ENCODE measurements at regions not wholly inside any gene's neighbourhood (a gene's known extent, or its start where the extent isn't known, plus 50 kb on each side); places are given as distances from the start of the nearest gene placed in this dataset.

DNA sequence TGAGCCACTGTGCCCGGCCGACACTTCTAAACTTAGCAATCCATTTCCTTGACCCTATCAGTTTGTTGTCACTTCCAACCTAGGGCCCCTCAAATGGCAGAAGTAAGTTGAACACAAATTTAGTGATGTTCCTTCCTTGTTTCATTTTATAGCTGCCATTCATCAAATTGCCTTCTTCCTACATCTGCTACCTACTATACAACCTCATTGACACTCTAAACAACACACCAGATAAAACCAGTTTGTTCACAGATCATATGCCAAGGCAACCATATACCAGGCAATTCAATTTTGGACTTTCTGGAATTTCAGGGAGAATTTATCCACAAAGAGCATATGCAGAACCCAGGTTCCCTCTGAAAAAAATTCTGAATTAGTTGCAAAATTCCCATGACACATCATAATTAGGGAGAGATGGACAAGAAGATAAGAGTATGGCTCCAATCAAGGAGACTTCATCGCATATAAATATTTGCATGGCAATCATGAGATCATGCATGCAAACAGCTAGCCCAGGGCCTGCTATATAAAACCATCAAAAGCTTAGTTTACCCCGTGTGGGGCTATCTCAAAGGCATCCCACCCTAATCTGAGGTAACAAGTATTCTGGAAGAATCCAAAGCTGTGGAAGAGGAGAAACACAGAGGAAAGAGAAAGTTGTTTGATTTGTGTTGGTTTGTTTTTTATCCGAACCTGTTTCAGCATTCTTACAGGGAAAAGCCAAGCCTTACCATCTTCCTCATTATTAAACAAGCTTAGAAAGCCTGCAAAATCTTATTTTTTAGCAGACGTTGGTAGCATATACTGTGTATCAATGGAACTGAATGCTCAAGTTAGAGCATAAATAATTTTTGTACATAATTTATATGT lies 132.8 kb upstream of the TNFAIP3 start:
- DNase-seq (ENCODE audit: low read depth), result peak; percentile 13

DNA sequence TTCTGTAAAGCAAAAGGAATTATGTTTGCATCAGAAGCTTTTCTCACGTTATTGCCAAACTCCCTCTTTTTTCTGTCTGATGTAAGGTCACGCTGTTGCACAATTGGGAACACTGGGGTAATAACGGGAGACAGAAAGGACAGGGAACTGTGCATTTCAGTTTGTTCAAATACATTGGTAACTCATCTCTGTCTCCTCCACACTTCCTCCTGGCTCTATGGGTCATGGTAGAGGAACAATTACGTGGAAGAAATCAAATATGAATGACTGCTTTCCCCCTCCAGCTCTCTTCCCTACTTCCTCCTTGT lies 132.2 kb upstream of the TNFAIP3 start:
- no peak for DNase-seq (ENCODE audit: low read depth)

DNA sequence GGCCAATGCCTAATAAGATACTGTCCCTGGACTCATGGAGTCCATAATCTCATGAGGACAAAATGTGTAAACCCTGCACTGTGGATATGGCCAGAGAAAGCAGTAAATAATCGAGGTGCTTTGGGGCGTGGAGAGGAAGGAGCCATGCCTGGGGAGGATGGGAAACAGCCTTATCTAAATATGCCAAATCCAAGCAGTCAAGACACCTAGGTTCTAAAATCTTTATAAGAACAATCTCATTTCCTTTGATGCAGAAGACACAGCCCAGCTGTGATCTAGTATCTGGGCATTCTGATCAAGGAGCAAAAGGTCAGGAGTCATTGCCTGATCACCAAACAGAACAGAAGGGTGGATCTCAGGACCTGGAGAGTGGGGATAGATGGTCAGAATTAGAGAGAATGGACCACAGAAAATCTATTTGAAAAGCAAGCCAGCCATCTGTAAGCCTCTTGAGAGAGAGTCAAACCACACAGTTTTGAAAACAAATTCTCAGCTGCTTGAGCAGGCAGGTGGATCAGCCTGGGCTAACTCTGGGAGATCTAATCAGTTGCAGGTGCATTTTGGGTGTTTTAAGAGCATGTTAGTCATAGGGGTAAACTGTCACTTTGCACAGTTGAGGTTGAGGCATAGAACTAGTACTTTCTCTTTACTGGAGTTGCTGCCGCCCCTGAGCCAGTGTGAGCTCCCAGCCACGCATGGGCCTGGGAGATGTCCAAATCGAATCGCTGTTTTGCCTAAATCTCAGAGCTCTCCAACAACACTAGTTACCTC lies 130.8 kb upstream of the TNFAIP3 start:
- DNase-seq (ENCODE audit: low read depth), result no peak

DNA sequence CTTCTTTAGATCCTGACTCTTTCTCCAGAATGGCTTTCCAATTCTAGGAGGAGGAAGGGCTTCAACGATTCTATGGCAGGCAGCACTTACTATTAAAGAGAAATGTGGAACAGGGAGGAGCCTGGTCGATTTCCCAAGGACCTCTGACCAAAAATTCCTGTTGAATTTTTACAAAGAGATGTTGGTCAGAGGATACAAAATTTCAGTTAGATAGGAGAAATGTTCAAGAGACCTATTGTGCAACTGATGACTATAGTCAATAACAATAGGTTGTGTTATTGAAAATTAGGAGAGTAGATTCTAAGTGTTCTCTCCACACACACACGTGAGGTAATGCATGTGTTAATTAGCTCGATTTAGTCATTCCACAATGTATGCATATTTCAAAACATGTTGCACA lies 130.1 kb upstream of the TNFAIP3 start:
- no peak for DNase-seq (ENCODE audit: low read depth)

DNA sequence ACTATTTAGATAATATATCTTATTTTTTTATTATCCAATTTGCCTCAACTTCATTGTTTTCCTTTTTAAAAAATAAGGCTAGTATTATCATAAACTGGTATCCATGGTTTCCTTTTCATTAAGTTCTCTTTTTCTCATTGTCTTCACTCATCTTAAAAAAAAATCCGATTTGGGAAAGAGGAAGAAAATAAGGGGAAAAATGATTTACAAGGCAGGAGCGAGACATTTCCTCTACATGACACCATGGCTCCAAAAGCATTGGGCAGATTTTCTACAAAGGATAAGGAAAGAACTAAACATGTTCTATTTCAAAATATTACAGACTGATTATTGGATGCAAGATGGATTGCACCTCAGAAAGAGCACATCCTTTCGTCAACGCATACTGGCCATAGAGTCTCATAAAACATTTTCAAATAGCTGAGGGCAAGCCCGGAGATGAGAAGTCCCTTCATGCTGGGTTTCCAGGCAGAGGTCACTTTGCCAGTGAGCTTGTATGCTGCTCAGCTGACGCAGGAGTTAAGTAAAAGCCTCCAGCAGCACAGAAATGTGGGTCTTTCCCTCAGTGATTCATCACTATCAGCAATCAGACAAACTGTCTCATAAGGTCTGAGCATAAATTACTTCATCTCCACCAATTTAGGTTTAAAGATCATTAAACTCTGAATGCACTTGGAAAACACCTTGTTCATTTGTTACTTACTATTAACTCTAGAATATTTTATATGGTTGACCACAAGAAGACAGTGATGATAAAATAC lies 129.0 kb upstream of the TNFAIP3 start:
- peak; percentile 63 for DNase-seq (ENCODE audit: low read depth)

DNA sequence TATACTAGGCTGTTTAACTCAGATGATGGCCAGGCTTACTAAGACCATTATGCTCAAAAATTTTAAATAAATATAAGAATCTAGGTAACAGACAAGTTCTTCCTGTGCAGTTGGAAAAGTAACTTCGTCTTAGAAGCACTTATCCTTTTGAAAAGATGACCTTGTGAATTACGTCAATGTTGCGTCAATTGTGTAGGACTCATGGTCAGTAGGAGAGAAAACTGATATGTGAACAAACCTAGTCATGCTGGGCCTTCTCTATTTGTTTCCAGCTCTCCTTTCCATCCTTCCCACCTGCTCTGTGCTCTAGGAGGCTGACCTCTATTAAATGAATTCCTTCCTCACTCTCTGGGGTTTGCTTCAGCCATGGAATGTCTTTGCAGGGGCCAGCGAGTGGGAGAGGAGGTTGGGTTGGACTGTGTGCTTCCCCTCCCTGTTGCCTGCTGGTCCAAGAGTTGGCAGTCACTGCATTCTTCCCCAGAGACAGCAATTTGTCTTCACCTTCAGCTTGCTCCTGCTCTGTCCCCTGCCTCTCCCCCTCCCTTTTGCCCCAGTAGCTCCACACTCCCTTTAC lies 128.0 kb upstream of the TNFAIP3 start:
- DNase-seq (ENCODE audit: low read depth), result no peak

DNA sequence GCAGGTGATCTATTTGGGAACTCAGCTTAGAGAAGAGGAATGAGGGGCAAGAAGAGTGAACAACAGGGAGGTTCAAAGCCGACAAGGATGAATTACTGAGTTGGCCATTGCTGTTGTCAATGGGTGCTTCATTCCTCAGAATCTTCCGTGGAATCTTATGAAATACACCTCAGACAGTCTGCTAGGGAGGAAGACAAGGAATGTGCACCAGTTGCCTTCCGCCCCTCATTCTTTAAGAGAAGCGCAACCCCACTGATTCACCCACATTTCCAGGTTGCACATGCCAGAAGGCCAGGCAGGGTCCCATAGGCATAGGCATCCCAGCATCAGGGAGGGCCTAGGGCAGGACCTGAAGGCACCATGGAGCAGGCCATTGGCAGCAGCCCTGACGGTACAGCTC lies 127.5 kb upstream of the TNFAIP3 start:
- no peak for DNase-seq (ENCODE audit: low read depth)

DNA sequence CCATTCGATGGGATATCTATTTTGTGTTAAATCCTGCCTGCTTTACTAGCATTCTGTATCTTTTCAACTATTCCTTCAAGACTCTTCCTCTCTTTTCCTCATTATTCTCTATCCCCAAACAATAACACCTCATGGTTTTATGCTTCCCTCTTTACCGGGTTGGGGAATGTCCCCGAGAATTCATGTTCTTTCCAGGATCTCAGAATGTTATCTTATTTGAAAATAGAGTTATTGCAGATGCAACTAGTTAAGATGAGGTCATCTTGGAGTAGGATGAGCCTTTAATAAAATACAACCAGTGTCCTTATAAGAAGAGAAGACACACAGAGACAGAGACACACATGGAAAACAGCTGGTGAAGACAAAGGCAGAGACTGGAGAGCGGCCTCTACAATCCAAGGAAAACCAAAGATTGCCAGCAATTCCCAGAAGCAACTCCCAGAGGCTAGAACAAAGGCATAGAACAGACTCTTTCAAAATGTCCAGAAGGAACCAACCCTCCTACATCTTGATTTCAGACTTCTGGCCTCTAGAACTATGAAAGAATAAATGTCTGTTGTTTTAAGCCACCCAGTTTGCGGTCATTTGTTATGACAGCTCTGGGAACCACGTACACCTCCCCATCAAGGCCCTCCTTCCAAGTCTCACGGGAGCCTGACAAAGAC lies 126.8 kb upstream of the TNFAIP3 start:
- no peak for DNase-seq (ENCODE audit: low read depth)

DNA sequence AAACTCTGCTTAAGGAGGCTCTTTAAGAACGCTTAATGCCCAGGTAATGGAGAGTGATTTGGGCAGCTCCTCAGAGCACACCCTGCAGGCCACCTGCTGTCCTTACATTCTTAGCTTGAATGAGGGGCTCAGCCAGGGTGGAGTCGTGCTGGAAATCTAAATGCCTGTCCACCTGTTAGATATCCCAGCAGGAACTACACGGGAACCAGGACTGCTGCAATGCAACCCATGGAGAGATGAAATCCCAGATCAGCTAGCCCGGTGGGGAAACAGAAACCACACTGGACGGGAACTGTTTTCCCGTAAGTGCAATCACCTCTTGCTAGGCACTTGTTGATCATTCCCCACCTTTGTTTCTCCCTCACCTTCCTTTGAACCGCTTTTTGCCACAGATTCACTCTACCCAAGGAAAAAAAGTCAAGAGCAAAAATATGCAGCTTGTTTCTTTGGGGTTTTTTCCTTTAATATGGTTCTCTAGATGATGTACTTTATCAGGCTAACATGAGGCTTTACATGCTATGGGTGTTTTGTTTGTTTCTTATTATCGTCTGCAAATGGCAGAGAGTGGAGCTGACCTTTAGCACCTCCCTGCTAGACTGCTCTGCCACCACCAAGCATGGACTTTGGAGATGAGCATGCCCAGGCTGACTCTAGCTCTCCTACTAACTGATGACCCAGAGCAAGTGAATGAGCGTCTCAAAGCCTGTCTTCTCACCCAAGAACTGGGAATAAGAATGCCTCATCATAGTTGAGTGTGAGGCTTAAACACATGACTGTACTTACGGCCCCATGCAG lies 125.9 kb upstream of the TNFAIP3 start:
- no peak for DNase-seq (ENCODE audit: low read depth)

DNA sequence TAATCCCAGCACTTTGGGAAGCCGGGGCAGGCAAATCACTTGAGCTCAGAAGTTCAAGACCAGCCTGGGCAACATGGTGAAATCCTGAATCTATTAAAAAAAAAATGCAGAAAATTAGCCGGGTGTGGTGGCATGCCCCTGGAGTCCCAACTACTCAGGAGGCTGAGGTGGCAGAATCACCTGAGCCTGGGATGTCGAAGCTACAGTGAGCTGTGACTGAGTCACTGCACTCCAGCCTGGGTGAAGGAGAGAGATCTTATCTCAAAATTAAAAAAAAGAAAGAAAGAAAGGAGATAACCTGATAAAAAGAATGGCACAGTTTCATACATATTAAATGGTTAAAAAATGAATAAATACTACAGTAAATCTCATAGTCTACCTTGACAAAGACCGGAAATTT lies 123.6 kb upstream of the TNFAIP3 start:
- no peak for DNase-seq (ENCODE audit: low read depth)

DNA sequence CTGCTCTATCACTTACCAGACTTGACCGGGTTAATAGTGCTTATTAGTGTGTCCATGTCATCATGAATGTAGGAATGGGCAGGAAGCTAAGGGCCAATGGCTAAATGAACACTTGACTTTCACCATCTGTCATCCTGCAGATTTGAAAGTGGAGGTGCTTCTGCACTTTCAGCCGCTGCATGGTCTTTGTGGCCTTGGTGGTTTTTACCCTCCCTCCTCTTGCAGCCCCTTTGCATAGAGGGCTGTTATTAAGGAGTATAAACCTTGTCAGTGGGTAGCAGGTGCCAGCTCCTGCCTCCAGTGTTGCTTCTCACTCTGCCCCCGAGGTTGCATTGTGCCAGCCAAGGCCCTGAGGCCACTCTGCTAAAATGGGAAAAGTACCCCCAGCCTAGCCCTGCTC lies 122.2 kb upstream of the TNFAIP3 start:
- DNase-seq (ENCODE audit: low read depth), result no peak

DNA sequence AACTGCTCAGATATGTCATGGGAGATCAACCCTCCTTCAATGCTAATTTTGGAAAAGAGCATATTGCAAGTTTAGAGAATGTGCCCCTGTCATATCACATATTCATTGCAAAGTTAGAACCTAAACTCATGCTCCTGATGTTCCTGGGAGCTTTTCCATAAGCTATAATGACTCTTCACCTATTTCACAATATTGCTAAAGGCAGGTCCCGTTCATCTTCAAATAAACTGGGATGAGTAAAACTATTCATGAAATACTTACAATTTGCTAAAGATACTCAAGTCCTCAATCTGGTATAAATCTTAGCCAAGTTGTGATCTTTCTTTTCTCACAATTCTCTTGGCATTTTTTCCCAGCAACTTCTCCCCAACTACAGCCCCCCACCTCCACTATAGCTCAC lies 121.7 kb upstream of the TNFAIP3 start:
- no peak for DNase-seq (ENCODE audit: low read depth)

DNA sequence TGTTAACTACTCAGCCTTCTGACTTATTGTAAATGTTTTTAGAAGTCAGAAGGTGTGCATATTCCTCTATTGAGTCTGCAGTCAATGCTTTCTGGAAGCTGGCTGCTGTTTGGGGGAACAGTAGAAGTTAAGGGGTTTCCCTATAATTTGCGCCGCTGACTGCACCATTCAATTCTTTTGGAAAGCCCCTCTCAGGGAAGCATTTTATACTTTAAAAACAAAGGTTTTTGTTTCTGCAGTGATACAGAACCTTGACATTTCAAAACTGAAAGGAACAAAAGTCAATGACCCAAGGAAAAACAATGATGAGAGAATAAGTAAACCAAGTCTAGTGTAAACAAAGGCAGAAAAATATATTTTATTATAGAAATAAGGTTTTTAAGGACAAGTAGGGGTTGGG lies 120.8 kb upstream of the TNFAIP3 start:
- DNase-seq (ENCODE audit: low read depth), result no peak

DNA sequence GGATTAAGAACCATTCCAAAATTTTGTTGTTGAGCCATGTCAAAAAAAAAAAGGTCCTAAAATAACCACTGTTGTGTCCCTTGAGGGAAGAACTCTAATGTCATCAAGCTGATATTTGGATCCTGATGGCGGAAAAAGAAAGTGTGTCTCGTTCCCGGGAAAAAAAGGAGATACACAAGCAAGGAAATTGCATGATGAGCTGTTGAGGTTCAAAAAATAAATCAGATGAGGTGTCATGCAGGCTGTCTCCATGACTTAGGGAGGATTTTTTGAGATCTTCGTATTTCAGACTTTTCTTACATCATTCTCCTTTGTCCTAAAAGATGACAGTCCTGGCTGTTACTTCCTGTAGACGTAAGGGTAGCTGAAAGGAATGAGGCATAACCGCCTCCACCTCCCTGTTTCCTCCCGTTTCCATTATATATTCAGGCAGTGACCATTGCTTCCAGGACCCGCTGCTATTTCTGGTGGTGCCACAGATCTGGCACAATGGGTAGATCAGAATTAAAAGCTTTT lies 117.3 kb upstream of the TNFAIP3 start:
- DNase-seq (ENCODE audit: low read depth), result peak; percentile 58

DNA sequence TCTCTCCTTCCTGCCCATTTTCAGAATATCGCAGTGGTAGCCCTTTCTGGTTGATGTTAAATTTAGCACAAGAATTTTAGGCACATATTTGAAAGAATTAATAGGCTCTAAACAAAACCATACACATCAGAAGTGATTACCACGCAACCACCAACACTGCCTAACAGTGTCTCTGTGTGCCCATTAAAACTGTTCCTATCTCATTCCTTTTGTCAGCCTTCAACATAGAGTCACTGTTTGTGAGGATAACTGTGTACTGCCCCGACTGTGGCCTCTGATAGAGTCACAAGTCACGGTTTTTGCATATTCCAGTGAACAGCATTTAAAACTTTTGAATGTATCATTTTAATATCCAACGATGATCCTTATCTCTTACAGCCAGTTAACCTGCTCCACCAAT lies 116.8 kb upstream of the TNFAIP3 start:
- peak; percentile 49 for DNase-seq (ENCODE audit: low read depth)

DNA sequence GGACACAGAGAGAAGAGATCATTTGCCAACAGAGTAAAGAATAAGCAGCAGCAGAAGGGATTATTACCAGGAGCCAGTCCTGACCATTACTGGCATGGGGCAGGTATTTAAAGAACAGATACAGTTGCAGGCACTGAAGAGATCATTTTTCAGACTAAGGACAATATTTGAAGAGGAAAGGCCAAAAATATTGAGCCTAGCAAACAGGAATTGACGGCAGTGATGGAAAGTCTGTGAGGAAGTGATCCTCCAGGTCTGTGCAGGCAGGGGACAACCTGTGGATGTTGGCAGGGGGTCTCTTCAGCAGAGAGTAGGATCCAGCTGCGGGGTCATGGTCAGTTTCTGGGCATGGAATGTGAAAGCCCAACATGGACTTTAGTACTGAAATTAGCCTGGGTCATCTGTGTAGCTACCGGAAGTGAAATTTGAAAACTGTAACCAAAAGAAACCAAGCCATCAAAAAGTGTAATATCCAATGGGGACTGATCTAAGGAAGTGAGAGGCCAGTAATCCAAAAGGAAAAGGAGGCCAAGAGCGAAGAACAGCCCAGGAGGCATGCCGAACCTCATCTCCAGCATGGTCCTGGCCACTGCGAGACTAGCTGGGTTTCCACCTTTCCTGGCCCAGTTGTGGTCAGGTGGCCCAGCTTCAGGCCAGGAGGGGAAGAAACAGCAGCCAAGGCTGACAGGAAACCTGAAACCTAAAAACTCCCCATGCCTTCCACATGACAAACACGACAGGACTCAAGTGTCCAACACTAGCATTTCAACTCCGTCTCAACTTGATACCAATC lies 115.1 kb upstream of the TNFAIP3 start:
- no peak for DNase-seq (ENCODE audit: low read depth)

DNA sequence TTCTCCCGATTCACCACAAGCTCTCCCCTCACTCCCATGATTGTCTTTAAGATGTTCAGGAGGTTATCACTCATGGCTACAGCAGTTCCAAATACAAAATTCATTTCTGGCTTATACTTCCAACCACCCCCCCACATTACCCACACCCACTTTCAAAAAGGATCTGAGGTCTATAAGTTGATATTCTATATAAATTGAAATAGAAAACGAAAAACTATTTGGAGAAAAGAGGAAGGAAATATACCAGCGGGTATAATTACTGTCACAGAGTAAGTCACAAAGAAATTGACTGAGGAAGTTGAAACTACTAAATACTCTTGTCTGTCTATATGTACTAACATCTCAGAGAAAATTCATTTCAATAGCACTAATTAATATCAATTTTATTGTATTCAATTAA lies 112.7 kb upstream of the TNFAIP3 start:
- no peak for DNase-seq (ENCODE audit: low read depth)

DNA sequence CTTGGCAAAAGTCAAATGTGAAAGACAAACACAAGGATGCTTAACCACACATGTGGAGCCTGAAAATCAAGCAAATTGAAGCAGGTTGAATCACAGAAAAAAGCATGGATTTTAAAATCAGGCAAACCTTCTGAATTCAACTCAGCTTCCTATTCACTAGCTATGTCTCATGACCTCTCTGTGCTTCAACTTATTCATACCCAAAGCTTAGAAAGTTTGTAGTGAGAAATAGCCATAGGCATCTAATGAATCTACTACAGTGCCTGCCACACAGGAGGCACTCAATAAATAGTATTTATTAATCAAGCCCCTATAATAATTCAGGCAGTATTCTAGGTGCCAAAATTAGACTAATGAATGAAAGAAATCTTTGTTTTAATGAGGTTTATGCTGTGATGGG lies 112.2 kb upstream of the TNFAIP3 start:
- no peak for DNase-seq (ENCODE audit: low read depth)

DNA sequence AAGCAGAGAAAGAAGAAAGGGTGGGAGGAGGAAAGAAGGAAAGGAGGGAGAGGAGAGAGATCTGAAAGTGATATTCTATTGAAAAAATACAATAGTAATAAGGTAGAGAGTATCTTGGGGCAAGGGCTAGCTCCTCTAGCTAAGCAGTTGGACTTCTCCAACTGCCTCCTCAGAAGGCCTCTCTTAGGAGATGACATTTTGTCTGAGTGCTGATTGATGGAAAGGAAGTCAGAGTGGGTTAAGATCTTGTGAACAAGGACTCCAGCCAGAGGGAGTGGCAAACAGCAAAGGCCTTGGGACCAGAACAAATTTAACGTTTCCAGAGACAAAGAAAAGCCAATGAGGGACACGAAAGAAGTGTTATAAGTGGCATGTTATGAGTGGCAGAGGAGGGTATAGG lies 111.8 kb upstream of the TNFAIP3 start:
- no peak for DNase-seq (ENCODE audit: low read depth)

DNA sequence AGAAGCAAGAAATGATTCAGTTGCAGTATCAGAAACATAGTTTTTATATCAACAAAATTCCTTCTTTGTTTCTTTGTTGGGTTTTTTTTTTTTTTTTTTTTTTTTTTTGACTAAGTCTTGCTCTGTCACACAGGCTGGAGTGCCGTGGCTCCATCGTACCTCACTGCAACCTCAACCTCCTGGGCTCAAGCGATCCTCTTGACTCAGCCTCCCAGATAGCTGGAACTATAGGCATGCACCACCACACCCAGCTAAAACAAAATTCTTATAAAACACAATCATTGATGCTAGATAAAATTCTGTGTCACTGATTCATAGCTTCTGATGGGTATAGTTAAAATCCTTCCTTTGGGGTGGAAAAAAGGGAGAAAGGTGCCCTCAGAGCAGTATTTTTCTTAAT lies 110.3 kb upstream of the TNFAIP3 start:
- DNase-seq (ENCODE audit: low read depth), result peak; percentile 50

Data from EH (cell line).